WTC11 (cell line): ENCODE measurements at regions not wholly inside any gene's neighbourhood (a gene's known extent, or its start where the extent isn't known, plus 50 kb on each side); places are given as distances from the start of the nearest gene placed in this dataset.

ENCODE experiments used
- ATAC-seq: fragments of 200-7000 bp; cut with Tn5 transposase; 2 replicates; pipeline ENCODE4 v1.10.0; 2021; ENCODE audit warnings: mild to moderate bottlenecking, moderate library complexity
- CTCF ChIA-PET: fragments of 300-600 bp; sonication (Branson Sonifier 250); formaldehyde crosslinking; loops from one replicate; lab custom pipeline; 2021; ENCODE audit warnings: antibody characterized with exemption; lab: Charles Lee
- POLR2A ChIA-PET: fragments of 350-600 bp; sonication (Branson Sonifier 250); formaldehyde crosslinking; loops from one replicate; lab custom pipeline; 2021; ENCODE audit warnings: antibody characterized with exemption; lab: Charles Lee
- DNase-seq: peaks from one replicate; pipeline ENCODE4 v3.0.0; 2021; ENCODE audit warnings: low spot score
- H3K27ac Mint-ChIP-seq: 2 replicates; pipeline ENCODE4 v1.8.0; 2021; ENCODE audit warnings: mixed read lengths
- H3K27me3 Mint-ChIP-seq: 2 replicates; pipeline ENCODE4 v1.8.0; 2021; ENCODE audit warnings: low read depth, mild to moderate bottlenecking, moderate library complexity, mixed read lengths
- H3K36me3 Mint-ChIP-seq: 2 replicates; pipeline ENCODE4 v1.8.0; 2021; ENCODE audit warnings: mixed read lengths
- H3K4me1 Mint-ChIP-seq: 2 replicates; pipeline ENCODE4 v1.8.0; 2022; ENCODE audit warnings: mixed read lengths
- H3K4me3 Mint-ChIP-seq: 2 replicates; pipeline ENCODE4 v1.8.0; 2021; ENCODE audit warnings: mild to moderate bottlenecking, moderate library complexity, mixed read lengths
- H3K9me3 Mint-ChIP-seq: 2 replicates; pipeline ENCODE4 v1.8.0; 2021; ENCODE audit warnings: mixed read lengths
- FOXP1 ChIP-seq: sonication (generic); formaldehyde crosslinking; IDR thresholded peaks from 2 replicates; pipeline ENCODE4 v1.8.0; 2022; ENCODE audit warnings: missing genetic modification reagents, mild to moderate bottlenecking, moderate library complexity, borderline replicate concordance
- HMGA2 ChIP-seq: fragments of 250-450 bp; sonication (Bioruptor Pico); IDR thresholded peaks from 2 replicates; pipeline ENCODE4 v1.4.0; 2021; ENCODE audit warnings: mild to moderate bottlenecking, moderate library complexity
- KAT7 ChIP-seq: sonication (generic); formaldehyde crosslinking; IDR thresholded peaks from 2 replicates; pipeline ENCODE4 v1.8.1; 2023; ENCODE audit warnings: missing genetic modification reagents, mild to moderate bottlenecking, borderline replicate concordance
- MXD4 ChIP-seq: fragments of 250-450 bp; sonication (Bioruptor Pico); IDR thresholded peaks from 2 replicates; pipeline ENCODE4 v1.8.0; 2021; ENCODE audit warnings: mild to moderate bottlenecking, moderate library complexity, borderline replicate concordance
- NFYB ChIP-seq: sonication (generic); formaldehyde crosslinking; conservative IDR thresholded peaks from 2 replicates; pipeline ENCODE4 v1.8.0; 2022; ENCODE audit warnings: low read depth, missing genetic modification reagents
- ZNF317 ChIP-seq: sonication (generic); formaldehyde crosslinking; IDR thresholded peaks from 2 replicates; pipeline ENCODE4 v1.8.1; 2023; ENCODE audit warnings: low read depth, mild to moderate bottlenecking, moderate library complexity, missing genetic modification reagents, borderline replicate concordance
- ZNF671 ChIP-seq: fragments of 250-450 bp; sonication (Bioruptor Pico); IDR thresholded peaks from 2 replicates; pipeline ENCODE4 v1.8.0; 2021; ENCODE audit warnings: mild to moderate bottlenecking
- TF ChIP-seq, protein P1 (sequence below): sonication (generic); formaldehyde crosslinking; IDR thresholded peaks from 2 replicates; pipeline ENCODE4 v1.8.0; 2023; ENCODE audit warnings: missing genetic modification reagents, mild to moderate bottlenecking, borderline replicate concordance
- TF ChIP-seq, protein P2 (sequence below): sonication (generic); formaldehyde crosslinking; conservative IDR thresholded peaks from 2 replicates; pipeline ENCODE4 v1.8.1; 2022; ENCODE audit warnings: mild to moderate bottlenecking, missing genetic modification reagents
- TF ChIP-seq, protein P3 (sequence below): sonication (generic); formaldehyde crosslinking; IDR thresholded peaks from 2 replicates; pipeline ENCODE4 v1.8.1; 2023; ENCODE audit warnings: mild to moderate bottlenecking, missing genetic modification reagents
- TF ChIP-seq, protein P4 (sequence below): sonication (generic); formaldehyde crosslinking; IDR thresholded peaks from 2 replicates; pipeline ENCODE4 v1.8.1; 2023; ENCODE audit warnings: mild to moderate bottlenecking, missing genetic modification reagents, borderline replicate concordance
- TF ChIP-seq, protein P5 (sequence below): fragments of 250-450 bp; sonication (Bioruptor Pico); IDR thresholded peaks from 2 replicates; pipeline ENCODE4 v1.9.0; 2021; ENCODE audit warnings: mild to moderate bottlenecking
- TF ChIP-seq, protein P6 (sequence below): sonication (generic); formaldehyde crosslinking; IDR thresholded peaks from 2 replicates; pipeline ENCODE4 v1.8.1; 2022; ENCODE audit warnings: low read depth, mild to moderate bottlenecking, moderate library complexity, missing genetic modification reagents, borderline replicate concordance

DNA sequence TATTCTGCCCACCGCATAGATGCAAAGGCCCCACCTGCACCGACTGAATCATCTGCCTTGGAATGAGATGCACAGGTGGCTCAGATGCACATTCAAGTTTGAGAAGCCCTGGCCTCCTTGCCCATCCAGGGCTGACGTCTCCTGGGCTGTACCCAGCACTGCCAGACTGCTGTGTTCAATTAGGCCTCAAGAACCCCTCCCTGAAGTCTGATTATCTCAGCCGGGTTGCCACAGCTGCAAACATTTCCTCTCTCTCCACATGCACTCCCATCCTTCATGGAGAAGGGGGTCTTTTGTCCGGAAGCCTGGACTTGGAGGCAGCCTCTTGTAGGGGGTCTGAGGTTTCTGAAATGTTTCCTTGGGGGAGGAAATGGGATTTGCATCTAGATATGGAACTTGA lies 459.4 kb upstream of the PROK2 start:
- ATAC-seq (no peak), DNase-seq (no peak)
- Mint-ChIP-seq H3K4me1 (peaks cover 6% of the 10 kb centered on the region; the same call in 1 of the 2 replicates), H3K27ac (no peak overlapping the region), H3K36me3 (no peaks in the 10 kb centered on the region), H3K27me3 (no peaks in the 10 kb centered on the region), H3K4me3 (no peak overlapping the region), H3K9me3 (peaks cover 9% of the 10 kb centered on the region)
- CTCF ChIA-PET = no interaction called here
- POLR2A ChIA-PET = no interaction called here
- TF ChIP-seq NFYB (CRISPR knock-in tag) (no peak), KAT7 (no peak), MXD4 (CRISPR knock-in tag) (no peak), HMGA2 (CRISPR knock-in tag) (no peak), FOXP1 (no peak), ZNF671 (CRISPR knock-in tag) (no peak), ZNF317 (no peak)
- TF ChIP-seq, protein P1, sequence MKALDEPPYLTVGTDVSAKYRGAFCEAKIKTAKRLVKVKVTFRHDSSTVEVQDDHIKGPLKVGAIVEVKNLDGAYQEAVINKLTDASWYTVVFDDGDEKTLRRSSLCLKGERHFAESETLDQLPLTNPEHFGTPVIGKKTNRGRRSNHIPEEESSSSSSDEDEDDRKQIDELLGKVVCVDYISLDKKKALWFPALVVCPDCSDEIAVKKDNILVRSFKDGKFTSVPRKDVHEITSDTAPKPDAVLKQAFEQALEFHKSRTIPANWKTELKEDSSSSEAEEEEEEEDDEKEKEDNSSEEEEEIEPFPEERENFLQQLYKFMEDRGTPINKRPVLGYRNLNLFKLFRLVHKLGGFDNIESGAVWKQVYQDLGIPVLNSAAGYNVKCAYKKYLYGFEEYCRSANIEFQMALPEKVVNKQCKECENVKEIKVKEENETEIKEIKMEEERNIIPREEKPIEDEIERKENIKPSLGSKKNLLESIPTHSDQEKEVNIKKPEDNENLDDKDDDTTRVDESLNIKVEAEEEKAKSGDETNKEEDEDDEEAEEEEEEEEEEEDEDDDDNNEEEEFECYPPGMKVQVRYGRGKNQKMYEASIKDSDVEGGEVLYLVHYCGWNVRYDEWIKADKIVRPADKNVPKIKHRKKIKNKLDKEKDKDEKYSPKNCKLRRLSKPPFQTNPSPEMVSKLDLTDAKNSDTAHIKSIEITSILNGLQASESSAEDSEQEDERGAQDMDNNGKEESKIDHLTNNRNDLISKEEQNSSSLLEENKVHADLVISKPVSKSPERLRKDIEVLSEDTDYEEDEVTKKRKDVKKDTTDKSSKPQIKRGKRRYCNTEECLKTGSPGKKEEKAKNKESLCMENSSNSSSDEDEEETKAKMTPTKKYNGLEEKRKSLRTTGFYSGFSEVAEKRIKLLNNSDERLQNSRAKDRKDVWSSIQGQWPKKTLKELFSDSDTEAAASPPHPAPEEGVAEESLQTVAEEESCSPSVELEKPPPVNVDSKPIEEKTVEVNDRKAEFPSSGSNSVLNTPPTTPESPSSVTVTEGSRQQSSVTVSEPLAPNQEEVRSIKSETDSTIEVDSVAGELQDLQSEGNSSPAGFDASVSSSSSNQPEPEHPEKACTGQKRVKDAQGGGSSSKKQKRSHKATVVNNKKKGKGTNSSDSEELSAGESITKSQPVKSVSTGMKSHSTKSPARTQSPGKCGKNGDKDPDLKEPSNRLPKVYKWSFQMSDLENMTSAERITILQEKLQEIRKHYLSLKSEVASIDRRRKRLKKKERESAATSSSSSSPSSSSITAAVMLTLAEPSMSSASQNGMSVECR (CRISPR knock-in tag) = no peak
- TF ChIP-seq, protein P2, sequence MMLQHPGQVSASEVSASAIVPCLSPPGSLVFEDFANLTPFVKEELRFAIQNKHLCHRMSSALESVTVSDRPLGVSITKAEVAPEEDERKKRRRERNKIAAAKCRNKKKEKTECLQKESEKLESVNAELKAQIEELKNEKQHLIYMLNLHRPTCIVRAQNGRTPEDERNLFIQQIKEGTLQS (CRISPR knock-in tag) = no peak
- TF ChIP-seq, protein P3, sequence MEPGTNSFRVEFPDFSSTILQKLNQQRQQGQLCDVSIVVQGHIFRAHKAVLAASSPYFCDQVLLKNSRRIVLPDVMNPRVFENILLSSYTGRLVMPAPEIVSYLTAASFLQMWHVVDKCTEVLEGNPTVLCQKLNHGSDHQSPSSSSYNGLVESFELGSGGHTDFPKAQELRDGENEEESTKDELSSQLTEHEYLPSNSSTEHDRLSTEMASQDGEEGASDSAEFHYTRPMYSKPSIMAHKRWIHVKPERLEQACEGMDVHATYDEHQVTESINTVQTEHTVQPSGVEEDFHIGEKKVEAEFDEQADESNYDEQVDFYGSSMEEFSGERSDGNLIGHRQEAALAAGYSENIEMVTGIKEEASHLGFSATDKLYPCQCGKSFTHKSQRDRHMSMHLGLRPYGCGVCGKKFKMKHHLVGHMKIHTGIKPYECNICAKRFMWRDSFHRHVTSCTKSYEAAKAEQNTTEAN (CRISPR knock-in tag) = no peak
- TF ChIP-seq, protein P4, sequence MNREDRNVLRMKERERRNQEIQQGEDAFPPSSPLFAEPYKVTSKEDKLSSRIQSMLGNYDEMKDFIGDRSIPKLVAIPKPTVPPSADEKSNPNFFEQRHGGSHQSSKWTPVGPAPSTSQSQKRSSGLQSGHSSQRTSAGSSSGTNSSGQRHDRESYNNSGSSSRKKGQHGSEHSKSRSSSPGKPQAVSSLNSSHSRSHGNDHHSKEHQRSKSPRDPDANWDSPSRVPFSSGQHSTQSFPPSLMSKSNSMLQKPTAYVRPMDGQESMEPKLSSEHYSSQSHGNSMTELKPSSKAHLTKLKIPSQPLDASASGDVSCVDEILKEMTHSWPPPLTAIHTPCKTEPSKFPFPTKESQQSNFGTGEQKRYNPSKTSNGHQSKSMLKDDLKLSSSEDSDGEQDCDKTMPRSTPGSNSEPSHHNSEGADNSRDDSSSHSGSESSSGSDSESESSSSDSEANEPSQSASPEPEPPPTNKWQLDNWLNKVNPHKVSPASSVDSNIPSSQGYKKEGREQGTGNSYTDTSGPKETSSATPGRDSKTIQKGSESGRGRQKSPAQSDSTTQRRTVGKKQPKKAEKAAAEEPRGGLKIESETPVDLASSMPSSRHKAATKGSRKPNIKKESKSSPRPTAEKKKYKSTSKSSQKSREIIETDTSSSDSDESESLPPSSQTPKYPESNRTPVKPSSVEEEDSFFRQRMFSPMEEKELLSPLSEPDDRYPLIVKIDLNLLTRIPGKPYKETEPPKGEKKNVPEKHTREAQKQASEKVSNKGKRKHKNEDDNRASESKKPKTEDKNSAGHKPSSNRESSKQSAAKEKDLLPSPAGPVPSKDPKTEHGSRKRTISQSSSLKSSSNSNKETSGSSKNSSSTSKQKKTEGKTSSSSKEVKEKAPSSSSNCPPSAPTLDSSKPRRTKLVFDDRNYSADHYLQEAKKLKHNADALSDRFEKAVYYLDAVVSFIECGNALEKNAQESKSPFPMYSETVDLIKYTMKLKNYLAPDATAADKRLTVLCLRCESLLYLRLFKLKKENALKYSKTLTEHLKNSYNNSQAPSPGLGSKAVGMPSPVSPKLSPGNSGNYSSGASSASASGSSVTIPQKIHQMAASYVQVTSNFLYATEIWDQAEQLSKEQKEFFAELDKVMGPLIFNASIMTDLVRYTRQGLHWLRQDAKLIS (CRISPR knock-in tag) = no peak
- TF ChIP-seq, protein P5, sequence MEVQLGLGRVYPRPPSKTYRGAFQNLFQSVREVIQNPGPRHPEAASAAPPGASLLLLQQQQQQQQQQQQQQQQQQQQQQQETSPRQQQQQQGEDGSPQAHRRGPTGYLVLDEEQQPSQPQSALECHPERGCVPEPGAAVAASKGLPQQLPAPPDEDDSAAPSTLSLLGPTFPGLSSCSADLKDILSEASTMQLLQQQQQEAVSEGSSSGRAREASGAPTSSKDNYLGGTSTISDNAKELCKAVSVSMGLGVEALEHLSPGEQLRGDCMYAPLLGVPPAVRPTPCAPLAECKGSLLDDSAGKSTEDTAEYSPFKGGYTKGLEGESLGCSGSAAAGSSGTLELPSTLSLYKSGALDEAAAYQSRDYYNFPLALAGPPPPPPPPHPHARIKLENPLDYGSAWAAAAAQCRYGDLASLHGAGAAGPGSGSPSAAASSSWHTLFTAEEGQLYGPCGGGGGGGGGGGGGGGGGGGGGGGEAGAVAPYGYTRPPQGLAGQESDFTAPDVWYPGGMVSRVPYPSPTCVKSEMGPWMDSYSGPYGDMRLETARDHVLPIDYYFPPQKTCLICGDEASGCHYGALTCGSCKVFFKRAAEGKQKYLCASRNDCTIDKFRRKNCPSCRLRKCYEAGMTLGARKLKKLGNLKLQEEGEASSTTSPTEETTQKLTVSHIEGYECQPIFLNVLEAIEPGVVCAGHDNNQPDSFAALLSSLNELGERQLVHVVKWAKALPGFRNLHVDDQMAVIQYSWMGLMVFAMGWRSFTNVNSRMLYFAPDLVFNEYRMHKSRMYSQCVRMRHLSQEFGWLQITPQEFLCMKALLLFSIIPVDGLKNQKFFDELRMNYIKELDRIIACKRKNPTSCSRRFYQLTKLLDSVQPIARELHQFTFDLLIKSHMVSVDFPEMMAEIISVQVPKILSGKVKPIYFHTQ (CRISPR knock-in tag) = no peak
- TF ChIP-seq, protein P6, sequence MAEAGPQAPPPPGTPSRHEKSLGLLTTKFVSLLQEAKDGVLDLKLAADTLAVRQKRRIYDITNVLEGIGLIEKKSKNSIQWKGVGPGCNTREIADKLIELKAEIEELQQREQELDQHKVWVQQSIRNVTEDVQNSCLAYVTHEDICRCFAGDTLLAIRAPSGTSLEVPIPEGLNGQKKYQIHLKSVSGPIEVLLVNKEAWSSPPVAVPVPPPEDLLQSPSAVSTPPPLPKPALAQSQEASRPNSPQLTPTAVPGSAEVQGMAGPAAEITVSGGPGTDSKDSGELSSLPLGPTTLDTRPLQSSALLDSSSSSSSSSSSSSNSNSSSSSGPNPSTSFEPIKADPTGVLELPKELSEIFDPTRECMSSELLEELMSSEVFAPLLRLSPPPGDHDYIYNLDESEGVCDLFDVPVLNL (CRISPR knock-in tag) = no peak
